ENCODE measurements at regions not wholly inside any gene's neighbourhood (a gene's known extent, or its start where the extent isn't known, plus 50 kb on each side); places are given as distances from the start of the nearest gene placed in this dataset.

- H3K4me1 ChIP-seq (ENCODE audit: control insufficient read depth, insufficient read depth, low read length) = no peaks in the 10 kb centered on the region
Measured at GRCh38 chr15:96112018-96112417, 218.5 kb upstream of the NR2F2 start.

GRCh38 chr15:96115642-96116041, 214.9 kb upstream of the NR2F2 start:
- Histone ChIP-seq H3K4me3 (ENCODE audit: low read length) (no peak overlapping the region), H3K4me1 (ENCODE audit: control insufficient read depth, insufficient read depth, low read length) (no peaks in the 10 kb centered on the region), H3K27me3 (ENCODE audit: control insufficient read depth, insufficient read depth, low read length) (no peaks in the 10 kb centered on the region), H3K36me3 (ENCODE audit: control insufficient read depth, insufficient read depth, low read length) (no peaks in the 10 kb centered on the region), H3K9ac (ENCODE audit: low read length) (no peak overlapping the region), H3K9me3 (ENCODE audit: control insufficient read depth, low read length) (no peaks in the 10 kb centered on the region)

More at GRCh38 chr15:96112018-96112417, 218.5 kb upstream of the NR2F2 start:
- H3K9ac ChIP-seq (ENCODE audit: low read length) = no peak overlapping the region
- H3K36me3 ChIP-seq (ENCODE audit: control insufficient read depth, insufficient read depth, low read length) = no peaks in the 10 kb centered on the region
- H3K4me3 ChIP-seq (ENCODE audit: low read length) = no peak overlapping the region
- H3K27me3 ChIP-seq (ENCODE audit: control insufficient read depth, insufficient read depth, low read length) = no peaks in the 10 kb centered on the region
- H3K9me3 ChIP-seq (ENCODE audit: control insufficient read depth, low read length) = no peaks in the 10 kb centered on the region

GRCh38 chr15:96117270-96117669, 213.2 kb upstream of the NR2F2 start:
- no peaks in the 10 kb centered on the region for H3K4me1 ChIP-seq (ENCODE audit: control insufficient read depth, insufficient read depth, low read length)
- no peak overlapping the region for H3K9ac ChIP-seq (ENCODE audit: low read length)
- no peaks in the 10 kb centered on the region for H3K9me3 ChIP-seq (ENCODE audit: control insufficient read depth, low read length)
- no peak overlapping the region for H3K4me3 ChIP-seq (ENCODE audit: low read length)
- H3K27me3 ChIP-seq (ENCODE audit: control insufficient read depth, insufficient read depth, low read length) = no peaks in the 10 kb centered on the region
- H3K36me3 ChIP-seq (ENCODE audit: control insufficient read depth, insufficient read depth, low read length) = no peaks in the 10 kb centered on the region

- H3K36me3 ChIP-seq (ENCODE audit: control insufficient read depth, insufficient read depth, low read length) = no peaks in the 10 kb centered on the region
- no peaks in the 10 kb centered on the region for H3K9me3 ChIP-seq (ENCODE audit: control insufficient read depth, low read length)
- H3K4me3 ChIP-seq (ENCODE audit: low read length) = no peak overlapping the region
- H3K9ac ChIP-seq (ENCODE audit: low read length) = no peak overlapping the region
- no peaks in the 10 kb centered on the region for H3K4me1 ChIP-seq (ENCODE audit: control insufficient read depth, insufficient read depth, low read length)
- H3K27me3 ChIP-seq (ENCODE audit: control insufficient read depth, insufficient read depth, low read length) = no peaks in the 10 kb centered on the region
Measured at GRCh38 chr15:96119734-96120133, 210.8 kb upstream of the NR2F2 start.

- no peak overlapping the region for H3K4me3 ChIP-seq (ENCODE audit: low read length)
- no peaks in the 10 kb centered on the region for H3K36me3 ChIP-seq (ENCODE audit: control insufficient read depth, insufficient read depth, low read length)
- H3K27me3 ChIP-seq (ENCODE audit: control insufficient read depth, insufficient read depth, low read length) = no peaks in the 10 kb centered on the region
- no peaks in the 10 kb centered on the region for H3K4me1 ChIP-seq (ENCODE audit: control insufficient read depth, insufficient read depth, low read length)
- H3K9ac ChIP-seq (ENCODE audit: low read length) = no peak overlapping the region
- no peaks in the 10 kb centered on the region for H3K9me3 ChIP-seq (ENCODE audit: control insufficient read depth, low read length)
Measured at GRCh38 chr15:96121086-96121920, 209.2 kb upstream of the NR2F2 start.

- H3K36me3 ChIP-seq (ENCODE audit: control insufficient read depth, insufficient read depth, low read length) = no peaks in the 10 kb centered on the region
- no peak overlapping the region for H3K4me3 ChIP-seq (ENCODE audit: low read length)
- H3K27me3 ChIP-seq (ENCODE audit: control insufficient read depth, insufficient read depth, low read length) = no peaks in the 10 kb centered on the region
- H3K9ac ChIP-seq (ENCODE audit: low read length) = no peak overlapping the region
- H3K4me1 ChIP-seq (ENCODE audit: control insufficient read depth, insufficient read depth, low read length) = no peaks in the 10 kb centered on the region
- no peaks in the 10 kb centered on the region for H3K9me3 ChIP-seq (ENCODE audit: control insufficient read depth, low read length)
Measured at GRCh38 chr15:96122077-96123027, 208.1 kb upstream of the NR2F2 start.

GRCh38 chr15:96123028-96123400, 207.5 kb upstream of the NR2F2 start:
- Histone ChIP-seq H3K9me3 (ENCODE audit: control insufficient read depth, low read length) (no peaks in the 10 kb centered on the region), H3K4me1 (ENCODE audit: control insufficient read depth, insufficient read depth, low read length) (no peaks in the 10 kb centered on the region), H3K36me3 (ENCODE audit: control insufficient read depth, insufficient read depth, low read length) (no peaks in the 10 kb centered on the region), H3K27me3 (ENCODE audit: control insufficient read depth, insufficient read depth, low read length) (no peaks in the 10 kb centered on the region), H3K9ac (ENCODE audit: low read length) (no peak overlapping the region), H3K4me3 (ENCODE audit: low read length) (no peak overlapping the region)

- Histone ChIP-seq H3K9me3 (ENCODE audit: control insufficient read depth, low read length) (no peaks in the 10 kb centered on the region), H3K4me3 (ENCODE audit: low read length) (no peak overlapping the region)
Measured at GRCh38 chr15:96123630-96124187, 206.8 kb upstream of the NR2F2 start.

GRCh38 chr15:96124436-96124835, 206.1 kb upstream of the NR2F2 start:
- Histone ChIP-seq H3K9ac (ENCODE audit: low read length) (no peak overlapping the region), H3K9me3 (ENCODE audit: control insufficient read depth, low read length) (no peaks in the 10 kb centered on the region), H3K4me1 (ENCODE audit: control insufficient read depth, insufficient read depth, low read length) (no peaks in the 10 kb centered on the region), H3K27me3 (ENCODE audit: control insufficient read depth, insufficient read depth, low read length) (no peaks in the 10 kb centered on the region), H3K4me3 (ENCODE audit: low read length) (no peak overlapping the region), H3K36me3 (ENCODE audit: control insufficient read depth, insufficient read depth, low read length) (no peaks in the 10 kb centered on the region)

More at GRCh38 chr15:96123630-96124187, 206.8 kb upstream of the NR2F2 start:
- no peaks in the 10 kb centered on the region for H3K4me1 ChIP-seq (ENCODE audit: control insufficient read depth, insufficient read depth, low read length)
- H3K9ac ChIP-seq (ENCODE audit: low read length) = no peak overlapping the region
- H3K36me3 ChIP-seq (ENCODE audit: control insufficient read depth, insufficient read depth, low read length) = no peaks in the 10 kb centered on the region
- no peaks in the 10 kb centered on the region for H3K27me3 ChIP-seq (ENCODE audit: control insufficient read depth, insufficient read depth, low read length)

- Histone ChIP-seq H3K4me1 (ENCODE audit: control insufficient read depth, insufficient read depth, low read length) (no peaks in the 10 kb centered on the region), H3K36me3 (ENCODE audit: control insufficient read depth, insufficient read depth, low read length) (no peaks in the 10 kb centered on the region), H3K4me3 (ENCODE audit: low read length) (no peak overlapping the region), H3K9me3 (ENCODE audit: control insufficient read depth, low read length) (no peaks in the 10 kb centered on the region), H3K9ac (ENCODE audit: low read length) (no peak overlapping the region), H3K27me3 (ENCODE audit: control insufficient read depth, insufficient read depth, low read length) (no peaks in the 10 kb centered on the region)
Measured at GRCh38 chr15:96125721-96126415, 204.6 kb upstream of the NR2F2 start.

GRCh38 chr15:96126859-96127258, 203.6 kb upstream of the NR2F2 start:
- no peaks in the 10 kb centered on the region for H3K9me3 ChIP-seq (ENCODE audit: control insufficient read depth, low read length)

More at GRCh38 chr15:96126859-96127258, 203.6 kb upstream of the NR2F2 start:
- no peaks in the 10 kb centered on the region for H3K27me3 ChIP-seq (ENCODE audit: control insufficient read depth, insufficient read depth, low read length)
- no peaks in the 10 kb centered on the region for H3K36me3 ChIP-seq (ENCODE audit: control insufficient read depth, insufficient read depth, low read length)
- H3K4me3 ChIP-seq (ENCODE audit: low read length) = no peak overlapping the region
- no peak overlapping the region for H3K9ac ChIP-seq (ENCODE audit: low read length)
- no peaks in the 10 kb centered on the region for H3K4me1 ChIP-seq (ENCODE audit: control insufficient read depth, insufficient read depth, low read length)

All from mucosa of stomach (tissue), 1 donor.